Transverse colon (tissue), 4 donors: ENCODE measurements at regions not wholly inside any gene's neighbourhood (a gene's known extent, or its start where the extent isn't known, plus 50 kb on each side); places are given as distances from the start of the nearest gene placed in this dataset.

Experiments
- CTCF ChIP-seq, 5 experiments: fragments of 200-600 bp in 3 of 5; fragments of 450-650 bp in 2 of 5; sonication (generic) in 3 of 5; IDR thresholded peaks; 1 replicate in 2 of 5; 2 replicates in 3 of 5; pipeline ENCODE4 v1.5.1; 2016 to 2017; ENCODE audit warnings: antibody characterized with exemption in 5 of 5, inconsistent platforms in 3 of 5, mild to moderate bottlenecking in 2 of 5, moderate library complexity in 1 of 5
- POLR2A ChIP-seq: fragments of 450-650 bp; IDR thresholded peaks from one replicate; pipeline ENCODE4 v1.6.1; 2016; ENCODE audit warnings: antibody characterized with exemption, mild to moderate bottlenecking, moderate library complexity
- POLR2AphosphoS5 ChIP-seq, 3 donors: sonication (generic); formaldehyde crosslinking; IDR thresholded peaks; one replicate each; pipeline ENCODE4 v1.6.1; 2016; ENCODE audit warnings: antibody characterized with exemption in 3 of 3

GRCh38 chr6:18596531-18596835, 209.3 kb downstream of the RNF144B start:
- TF ChIP-seq POLR2A (no peak), CTCF (IDR thresholded peaks at IDR 0.05) (peak in 2 of 5 experiments; percentile 3 to 7), POLR2AphosphoS5 (IDR thresholded peaks at IDR 0.05) (no peak)
